Mononuclear cell (primary cell): ENCODE measurements at regions not wholly inside any gene's neighbourhood (a gene's known extent, or its start where the extent isn't known, plus 50 kb on each side); places are given as distances from the start of the nearest gene placed in this dataset.

ENCODE experiments used
- H3K27me3 ChIP-seq: 2 replicates; pipeline ENCODE4 v1.6.0; 2011; ENCODE audit warnings: low read length, control low read depth; ENCODE audit not compliant: insufficient read depth
- H3K4me1 ChIP-seq: 2 replicates; pipeline ENCODE4 v1.5.1; 2011; ENCODE audit warnings: mild to moderate bottlenecking, low read length, control low read depth; ENCODE audit not compliant: insufficient read depth
- H3K4me3 ChIP-seq: 2 replicates; pipeline ENCODE4 v1.5.1; 2011; ENCODE audit warnings: mild to moderate bottlenecking, low read length, moderate library complexity
- H3K9me3 ChIP-seq: 2 replicates; pipeline ENCODE4 v1.5.1; 2011; ENCODE audit warnings: low read depth, mild to moderate bottlenecking, control low read depth, low read length

GRCh38 chr6:22078288-22078687 lies 218.5 kb downstream of the PRL start:
- no peaks in the 10 kb centered on the region for H3K9me3 ChIP-seq
- no peak overlapping the region for H3K4me3 ChIP-seq
- H3K4me1 ChIP-seq, result peaks cover 7% of the 10 kb centered on the region
- H3K27me3 ChIP-seq, result no peaks in the 10 kb centered on the region

GRCh38 chr6:22078802-22079545 lies 217.9 kb downstream of the PRL start:
- no peak overlapping the region for H3K4me3 ChIP-seq
- H3K4me1 ChIP-seq, result peaks cover 3% of the 10 kb centered on the region
- H3K27me3 ChIP-seq, result no peaks in the 10 kb centered on the region
- H3K9me3 ChIP-seq, result no peaks in the 10 kb centered on the region

- Histone ChIP-seq H3K27me3 (no peaks in the 10 kb centered on the region), H3K9me3 (no peaks in the 10 kb centered on the region), H3K4me3 (no peak overlapping the region)
Measured at GRCh38 chr6:22079783-22080182, 217.1 kb downstream of the PRL start.

GRCh38 chr6:22081709-22082108 lies 215.1 kb downstream of the PRL start:
- Histone ChIP-seq H3K4me1 (no peaks in the 10 kb centered on the region), H3K4me3 (no peak overlapping the region)

More at GRCh38 chr6:22079783-22080182, 217.1 kb downstream of the PRL start:
- no peaks in the 10 kb centered on the region for H3K4me1 ChIP-seq

DNA sequence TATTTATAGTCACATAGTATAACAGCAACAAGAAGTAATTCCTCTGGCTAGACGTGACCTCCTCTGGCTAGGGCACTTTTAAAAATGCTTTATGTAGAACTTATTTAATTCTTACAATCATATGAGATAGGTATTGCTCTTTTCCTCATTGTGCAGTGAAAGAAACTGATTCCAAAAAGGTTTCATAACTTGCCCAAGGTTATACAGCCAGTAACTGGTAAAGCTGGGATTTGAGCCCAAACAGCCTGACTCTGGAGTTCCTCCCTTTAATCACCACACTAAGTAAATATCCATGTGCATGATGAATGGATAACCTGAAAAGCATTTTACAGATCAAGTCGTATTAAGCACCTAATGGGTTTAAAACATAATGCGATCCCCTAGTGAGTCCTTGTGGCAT lies 214.6 kb downstream of the PRL start:
- no peaks in the 10 kb centered on the region for H3K4me1 ChIP-seq
- no peaks in the 10 kb centered on the region for H3K27me3 ChIP-seq
- no peak overlapping the region for H3K4me3 ChIP-seq
- no peaks in the 10 kb centered on the region for H3K9me3 ChIP-seq

More at GRCh38 chr6:22081709-22082108, 215.1 kb downstream of the PRL start:
- Histone ChIP-seq H3K27me3 (no peaks in the 10 kb centered on the region), H3K9me3 (no peaks in the 10 kb centered on the region)

DNA sequence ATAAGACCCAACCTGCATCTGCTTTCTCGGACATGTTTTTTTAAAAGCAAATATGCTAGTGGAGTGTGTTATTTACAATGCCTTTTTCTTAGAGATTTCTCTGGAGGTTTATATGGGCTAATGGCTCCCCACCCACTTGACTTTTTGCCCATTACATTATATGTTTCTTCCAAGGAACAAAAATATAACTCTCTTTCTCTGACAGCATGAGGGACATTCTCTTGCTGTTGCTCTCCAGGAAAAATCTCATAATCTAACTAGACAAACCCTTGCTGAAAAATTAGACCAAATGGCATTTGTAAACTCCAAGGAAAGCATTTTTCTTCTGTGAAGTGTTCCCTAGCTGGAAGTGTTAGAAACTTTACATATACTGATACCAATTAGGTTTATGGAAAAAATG lies 213.7 kb downstream of the PRL start:
- no peak overlapping the region for H3K4me3 ChIP-seq

DNA sequence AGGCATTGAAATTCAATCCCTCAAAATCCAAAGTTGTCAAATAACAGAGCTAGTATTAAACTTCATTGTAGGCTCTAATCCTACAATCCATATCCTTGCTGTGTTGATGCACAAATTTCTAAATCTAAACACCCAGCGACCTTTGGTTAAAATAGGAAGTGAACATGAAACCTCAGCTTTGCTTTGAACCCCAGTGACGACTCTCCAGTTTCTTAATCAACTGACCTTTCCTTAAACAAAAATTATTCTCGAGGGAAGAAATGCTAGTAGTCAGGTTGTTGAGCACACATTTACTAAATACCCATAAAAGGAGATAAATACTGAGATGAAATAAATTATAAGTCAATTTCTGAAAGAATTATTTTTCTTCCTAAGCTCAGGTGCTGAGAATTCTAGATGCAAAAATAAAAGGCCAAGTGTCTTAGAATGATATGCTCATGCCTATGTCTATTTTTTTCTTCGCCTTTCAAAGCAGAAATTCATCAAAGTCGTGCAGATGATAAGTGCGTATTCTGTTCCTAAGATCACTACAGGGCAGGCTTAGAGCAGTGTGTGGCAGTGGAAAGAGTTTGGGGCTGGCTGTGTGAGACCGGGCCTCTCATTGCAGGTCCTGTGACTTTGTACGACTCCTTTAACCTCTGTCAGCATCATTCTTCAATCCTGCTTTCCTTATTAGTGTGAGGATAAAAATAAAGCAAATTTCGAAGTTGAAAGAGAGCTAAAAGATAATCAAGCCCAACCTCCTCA lies 208.7 kb downstream of the PRL start:
- Histone ChIP-seq H3K27me3 (no peaks in the 10 kb centered on the region), H3K9me3 (no peaks in the 10 kb centered on the region), H3K4me3 (no peak overlapping the region), H3K4me1 (no peaks in the 10 kb centered on the region)

More for the DNA sequence above, 213.7 kb downstream of the PRL start:
- H3K4me1 ChIP-seq, result no peaks in the 10 kb centered on the region
- no peaks in the 10 kb centered on the region for H3K9me3 ChIP-seq
- no peaks in the 10 kb centered on the region for H3K27me3 ChIP-seq

DNA sequence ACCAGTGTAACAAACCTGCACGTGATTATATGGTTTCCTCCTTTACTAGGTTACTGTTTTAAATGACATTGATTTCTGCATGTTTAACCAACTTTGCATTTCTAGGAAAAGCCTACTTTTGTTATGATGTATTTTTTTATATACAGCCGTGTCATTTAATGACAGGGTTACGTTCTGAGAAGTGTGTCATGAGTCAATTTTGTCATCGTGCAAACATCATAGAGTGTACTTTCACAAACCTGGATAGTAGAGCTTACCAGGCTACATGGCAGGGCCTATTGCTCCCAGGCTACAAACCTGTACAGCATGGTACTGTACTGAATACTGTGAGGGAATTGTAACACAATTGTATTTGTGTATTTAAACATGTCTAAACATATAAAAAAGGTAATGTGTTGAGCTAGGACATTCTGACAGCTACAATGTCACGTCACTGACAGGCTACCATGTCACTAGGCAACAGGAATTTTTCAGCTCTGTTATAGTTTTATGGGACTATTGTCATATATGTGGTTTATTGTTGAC lies 205.3 kb downstream of the PRL start:
- Histone ChIP-seq H3K27me3 (no peaks in the 10 kb centered on the region), H3K4me1 (peaks cover 3% of the 10 kb centered on the region), H3K9me3 (no peaks in the 10 kb centered on the region), H3K4me3 (no peak overlapping the region)

- no peaks in the 10 kb centered on the region for H3K9me3 ChIP-seq
- no peak overlapping the region for H3K4me3 ChIP-seq
- no peaks in the 10 kb centered on the region for H3K27me3 ChIP-seq
- H3K4me1 ChIP-seq, result peaks cover 3% of the 10 kb centered on the region
Measured at GRCh38 chr6:22095836-22096235, 201.0 kb downstream of the PRL start.

- no peaks in the 10 kb centered on the region for H3K9me3 ChIP-seq
- H3K27me3 ChIP-seq, result no peaks in the 10 kb centered on the region
- no peak overlapping the region for H3K4me3 ChIP-seq
- H3K4me1 ChIP-seq, result peaks cover 3% of the 10 kb centered on the region
Measured at GRCh38 chr6:22098601-22099031, 198.2 kb downstream of the PRL start.

DNA sequence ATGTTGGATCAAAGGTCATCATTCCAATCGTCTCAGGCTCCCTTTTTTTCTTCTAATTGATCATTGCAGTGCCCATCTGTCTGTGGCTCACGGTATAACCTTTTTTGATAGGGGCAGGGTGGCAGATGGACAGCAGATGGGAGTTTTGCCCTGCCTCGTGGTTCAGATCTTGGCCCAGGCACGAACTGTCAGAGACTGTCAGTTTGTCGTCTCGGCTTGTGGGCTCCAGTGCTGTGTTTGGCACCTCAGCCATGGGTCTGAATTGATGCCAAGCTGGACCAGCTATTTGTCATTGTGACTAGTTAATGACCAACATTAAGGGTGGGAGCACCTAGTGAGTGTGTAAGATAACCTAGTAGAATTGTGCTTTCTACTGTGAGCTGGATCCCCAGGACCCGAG lies 197.6 kb downstream of the PRL start:
- H3K4me3 ChIP-seq, result no peak overlapping the region
- peaks cover 3% of the 10 kb centered on the region for H3K4me1 ChIP-seq

DNA sequence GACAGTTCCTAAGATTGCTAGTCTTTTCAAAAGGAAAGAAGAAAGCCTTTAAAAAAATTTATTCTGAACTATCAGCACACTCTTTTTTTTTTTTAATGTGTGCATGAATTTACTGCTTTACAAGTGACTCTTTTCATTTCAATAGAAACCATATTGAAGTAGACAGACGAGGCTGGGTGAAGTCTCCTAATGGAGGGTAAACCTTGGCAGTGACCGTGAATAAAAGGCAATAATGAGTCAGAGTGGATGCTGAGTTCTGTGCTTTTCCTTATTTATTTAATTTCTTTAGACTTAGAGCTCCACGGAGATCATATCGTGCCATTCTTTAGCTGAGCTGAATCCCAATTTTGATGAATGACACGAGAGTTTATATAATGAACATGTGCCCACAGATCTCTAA lies 196.9 kb downstream of the PRL start:
- H3K4me1 ChIP-seq, result peaks cover 3% of the 10 kb centered on the region
- no peaks in the 10 kb centered on the region for H3K9me3 ChIP-seq
- no peaks in the 10 kb centered on the region for H3K27me3 ChIP-seq
- no peak overlapping the region for H3K4me3 ChIP-seq

More for the DNA sequence above, 197.6 kb downstream of the PRL start:
- no peaks in the 10 kb centered on the region for H3K27me3 ChIP-seq
- H3K9me3 ChIP-seq, result no peaks in the 10 kb centered on the region

GRCh38 chr6:22101163-22101562 lies 195.7 kb downstream of the PRL start:
- no peaks in the 10 kb centered on the region for H3K9me3 ChIP-seq
- H3K4me3 ChIP-seq, result no peak overlapping the region
- H3K4me1 ChIP-seq, result no peaks in the 10 kb centered on the region
- H3K27me3 ChIP-seq, result no peaks in the 10 kb centered on the region

GRCh38 chr6:22102671-22103070 lies 194.2 kb downstream of the PRL start:
- H3K9me3 ChIP-seq, result no peaks in the 10 kb centered on the region
- no peak overlapping the region for H3K4me3 ChIP-seq
- H3K27me3 ChIP-seq, result no peaks in the 10 kb centered on the region
- H3K4me1 ChIP-seq, result no peaks in the 10 kb centered on the region

GRCh38 chr6:22106451-22106850 lies 190.4 kb downstream of the PRL start:
- no peaks in the 10 kb centered on the region for H3K4me1 ChIP-seq
- H3K4me3 ChIP-seq, result no peak overlapping the region
- H3K27me3 ChIP-seq, result no peaks in the 10 kb centered on the region
- H3K9me3 ChIP-seq, result no peaks in the 10 kb centered on the region
